ENCODE measurements at regions not wholly inside any gene's neighbourhood (a gene's known extent, or its start where the extent isn't known, plus 50 kb on each side); places are given as distances from the start of the nearest gene placed in this dataset.
A peak's percentile ranks its signal among the peaks of the same experiment; 100 is the strongest.

DNA sequence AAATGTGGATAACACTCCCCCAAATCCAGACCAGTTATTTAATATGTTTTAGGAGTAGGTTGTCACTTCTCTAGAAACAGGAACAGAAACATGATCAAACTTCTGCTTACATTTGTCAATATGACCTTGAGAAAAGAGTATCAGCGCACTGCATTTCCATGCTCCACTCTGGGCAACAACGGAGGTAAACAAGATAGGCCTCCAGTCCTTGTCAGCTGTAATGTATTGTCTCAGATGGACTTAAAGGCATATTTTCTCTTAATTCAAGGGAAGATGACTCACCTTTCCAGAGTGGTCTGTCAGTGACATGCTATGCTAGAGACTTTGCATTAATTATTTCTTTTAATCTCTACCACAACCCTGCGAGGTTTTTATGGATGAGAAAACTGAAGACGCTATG lies 51.6 kb upstream of the TCF12 start:
- no peaks in the 10 kb centered on the region for H3K23me2 ChIP-seq (ENCODE audit: insufficient read length, low read depth, low read length, poor library complexity, severe bottlenecking)
- no peak overlapping the region for H4K8ac ChIP-seq (replicated peaks; ENCODE audit: insufficient read length, low read depth, low read length)
- peaks cover 1 to 2% of the 10 kb centered on the region in 2 experiments for H3K4me1 Mint-ChIP-seq
- H3K23ac ChIP-seq (ENCODE audit: insufficient read length, low read depth, low read length): no peak overlapping the region
- H3K27me3 ChIP-seq (ENCODE audit: insufficient read depth, low read length): no peaks in the 10 kb centered on the region
- H4K5ac ChIP-seq (ENCODE audit: insufficient read length, low read depth, low read length): no peak overlapping the region
- no peak overlapping the region for H2BK12ac ChIP-seq (ENCODE audit: insufficient read length, low read depth, low read length)
- H3K79me2 ChIP-seq (ENCODE audit: insufficient read depth, low read length): no peaks in the 10 kb centered on the region
- TF ChIP-seq, protein P1, sequence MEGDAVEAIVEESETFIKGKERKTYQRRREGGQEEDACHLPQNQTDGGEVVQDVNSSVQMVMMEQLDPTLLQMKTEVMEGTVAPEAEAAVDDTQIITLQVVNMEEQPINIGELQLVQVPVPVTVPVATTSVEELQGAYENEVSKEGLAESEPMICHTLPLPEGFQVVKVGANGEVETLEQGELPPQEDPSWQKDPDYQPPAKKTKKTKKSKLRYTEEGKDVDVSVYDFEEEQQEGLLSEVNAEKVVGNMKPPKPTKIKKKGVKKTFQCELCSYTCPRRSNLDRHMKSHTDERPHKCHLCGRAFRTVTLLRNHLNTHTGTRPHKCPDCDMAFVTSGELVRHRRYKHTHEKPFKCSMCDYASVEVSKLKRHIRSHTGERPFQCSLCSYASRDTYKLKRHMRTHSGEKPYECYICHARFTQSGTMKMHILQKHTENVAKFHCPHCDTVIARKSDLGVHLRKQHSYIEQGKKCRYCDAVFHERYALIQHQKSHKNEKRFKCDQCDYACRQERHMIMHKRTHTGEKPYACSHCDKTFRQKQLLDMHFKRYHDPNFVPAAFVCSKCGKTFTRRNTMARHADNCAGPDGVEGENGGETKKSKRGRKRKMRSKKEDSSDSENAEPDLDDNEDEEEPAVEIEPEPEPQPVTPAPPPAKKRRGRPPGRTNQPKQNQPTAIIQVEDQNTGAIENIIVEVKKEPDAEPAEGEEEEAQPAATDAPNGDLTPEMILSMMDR (conservative IDR thresholded peaks at IDR 0.05): no peak
- H3K18ac ChIP-seq (ENCODE audit: insufficient read length, low read depth, low read length): no peak overlapping the region
- H3K4me1 ChIP-seq (ENCODE audit: insufficient read depth, low read length): no peaks in the 10 kb centered on the region; the same call in 1 of the 2 replicates
- no peak overlapping the region for H3K56ac ChIP-seq (ENCODE audit: insufficient read length, low read depth, low read length)
- H2BK20ac ChIP-seq (ENCODE audit: low read depth, low read length, poor library complexity, severe bottlenecking): no peak overlapping the region
- no peaks in the 10 kb centered on the region for H3K9me3 ChIP-seq (ENCODE audit: control insufficient read depth, low read depth, low read length)
- no peak overlapping the region for H2AFZ ChIP-seq (ENCODE audit: low read length)
- peak overlapping the region in 1 of 3 experiments; percentile 72; a peak in 1 of 7 replicates for H3K27ac Mint-ChIP-seq
- H4K91ac ChIP-seq (ENCODE audit: insufficient read length, low read depth, low read length): no peak overlapping the region
- no peak for DNase-seq
- no peak overlapping the region for H3K4me3 Mint-ChIP-seq
- H2BK5ac ChIP-seq (ENCODE audit: insufficient read length, low read length): no peak overlapping the region
- no peak overlapping the region for H3K4ac ChIP-seq (ENCODE audit: low read depth, low read length)
- H3K36me3 Mint-ChIP-seq (ENCODE audit: insufficient read depth in 1 of 3, low read depth in 3 of 3): no peaks in the 10 kb centered on the region
- no peak overlapping the region for H3K27ac ChIP-seq (ENCODE audit: insufficient read length, low read depth, low read length)
- H4K20me1 ChIP-seq (ENCODE audit: control insufficient read depth, insufficient read depth, insufficient read length): no peaks in the 10 kb centered on the region
- H3K79me1 ChIP-seq (ENCODE audit: insufficient read depth, low read depth, low read length, poor library complexity, severe bottlenecking): no peaks in the 10 kb centered on the region
- H2BK120ac ChIP-seq (ENCODE audit: low read depth, low read length, poor library complexity, severe bottlenecking): no peak overlapping the region
- H2BK15ac ChIP-seq (ENCODE audit: low read depth, low read length): no peak overlapping the region
- no peak overlapping the region for H3K14ac ChIP-seq (ENCODE audit: insufficient read depth, low read length)
- H3K9me3 Mint-ChIP-seq: no peaks in the 10 kb centered on the region
- H2AK5ac ChIP-seq (ENCODE audit: insufficient read length, low read length): no peak overlapping the region
- no peak overlapping the region for H3T11ph ChIP-seq (ENCODE audit: low read length)
- no peaks in the 10 kb centered on the region for H3K27me3 Mint-ChIP-seq (ENCODE audit: low read depth)
- WGBS (ENCODE audit: extremely low coverage, insufficient read length, low lambda C conversion rate): no CpG with 5 or more reads among the region's 4 CpGs
- H3K9ac ChIP-seq (ENCODE audit: extremely low read depth, insufficient read length, low read length): no peak overlapping the region
- no peak overlapping the region for H3K4me2 ChIP-seq (ENCODE audit: insufficient read depth, insufficient read length, low read length)
